Keratinocyte (primary cell): ENCODE measurements at regions not wholly inside any gene's neighbourhood (a gene's known extent, or its start where the extent isn't known, plus 50 kb on each side); places are given as distances from the start of the nearest gene placed in this dataset.
A peak's percentile ranks its signal among the peaks of the same experiment; 100 is the strongest.

ENCODE experiments used
- DNase-seq: peaks from one replicate; pipeline ENCODE4 v3.0.0-alpha.2; 2011; ENCODE audit warnings: low read depth, missing footprints, low spot score
- FAIRE-seq: peaks from 2 replicates; lab custom pipeline; 2011; peaks lifted over from hg19 to GRCh38; lab: Jason Lieb, UNC
- H2AFZ ChIP-seq: 2 replicates; pipeline ENCODE4 v1.6.0; 2012; ENCODE audit warnings: low read length, control low read depth, inconsistent platforms; ENCODE audit not compliant: control insufficient read depth
- H3K27ac ChIP-seq: 2 replicates; pipeline ENCODE4 v1.5.1; 2011; ENCODE audit warnings: low read length; ENCODE audit not compliant: control insufficient read depth, insufficient read depth
- H3K27me3 ChIP-seq: 3 replicates; pipeline ENCODE4 v1.6.0; 2011; ENCODE audit warnings: low read length; ENCODE audit not compliant: control insufficient read depth, insufficient read depth; ENCODE audit errors: extremely low read depth
- H3K36me3 ChIP-seq, 2 experiments: 2 replicates in 1 of 2; 3 replicates in 1 of 2; pipeline ENCODE4 v1.5.1; 2011; ENCODE audit warnings: low read length in 2 of 2, mild to moderate bottlenecking in 1 of 2; ENCODE audit not compliant: control insufficient read depth in 2 of 2, insufficient read depth in 2 of 2; ENCODE audit errors: extremely low read depth in 1 of 2
- H3K4me1 ChIP-seq: 3 replicates; pipeline ENCODE4 v1.5.1; 2011; ENCODE audit warnings: low read length; ENCODE audit not compliant: control insufficient read depth, insufficient read depth; ENCODE audit errors: extremely low read depth
- H3K4me2 ChIP-seq: 3 replicates; pipeline ENCODE4 v1.6.0; 2011; ENCODE audit warnings: low read depth, low read length; ENCODE audit not compliant: control insufficient read depth, insufficient read depth; ENCODE audit errors: extremely low read depth
- H3K4me3 ChIP-seq, 3 experiments: fragments of 200-600 bp in 1 of 3; sonication (generic) in 1 of 3; 2 replicates in 2 of 3; 3 replicates in 1 of 3; pipeline ENCODE4 v1.5.1; 2011 to 2016; ENCODE audit warnings: low read length in 3 of 3, mild to moderate bottlenecking in 3 of 3, control low read depth in 2 of 3, inconsistent platforms in 1 of 3, low read depth in 1 of 3, mixed read lengths in 1 of 3, mixed run types in 1 of 3, moderate library complexity in 1 of 3; ENCODE audit not compliant: control insufficient read depth in 2 of 3, insufficient read depth in 2 of 3; ENCODE audit errors: extremely low read depth in 1 of 3
- H3K79me2 ChIP-seq: 2 replicates; pipeline ENCODE4 v1.6.0; 2012; ENCODE audit warnings: low read length; ENCODE audit not compliant: control insufficient read depth, insufficient read depth
- H3K9ac ChIP-seq: 3 replicates; pipeline ENCODE4 v1.6.0; 2011; ENCODE audit warnings: low read length; ENCODE audit not compliant: control insufficient read depth, insufficient read depth; ENCODE audit errors: extremely low read depth
- H3K9me1 ChIP-seq: 3 replicates; pipeline ENCODE4 v1.6.0; 2011; ENCODE audit warnings: low read length; ENCODE audit not compliant: control insufficient read depth, insufficient read depth; ENCODE audit errors: extremely low read depth
- H3K9me3 ChIP-seq: 2 replicates; pipeline ENCODE4 v1.5.1; 2012; ENCODE audit warnings: low read depth, low read length; ENCODE audit not compliant: control insufficient read depth
- H4K20me1 ChIP-seq: 3 replicates; pipeline ENCODE4 v1.6.0; 2011; ENCODE audit warnings: low read length; ENCODE audit not compliant: control insufficient read depth, insufficient read depth; ENCODE audit errors: extremely low read depth
- CTCF ChIP-seq, 3 experiments: IDR thresholded peaks in 1 of 3; conservative IDR thresholded peaks in 1 of 3; optimal IDR thresholded peaks in 1 of 3; 2 replicates in 2 of 3; 3 replicates in 1 of 3; pipeline versions ENCODE3 to v1.5.1; 2011; ENCODE audit warnings: low read length in 3 of 3, mild to moderate bottlenecking in 3 of 3, moderate library complexity in 2 of 3, control low read depth in 1 of 3, inconsistent platforms in 1 of 3; ENCODE audit not compliant: insufficient read depth in 2 of 3; ENCODE audit errors: extremely low read depth in 1 of 3
- EZH2 ChIP-seq: IDR thresholded peaks from one replicate; pipeline ENCODE4 v1.6.1; 2012; ENCODE audit warnings: inconsistent platforms, mild to moderate bottlenecking, low read length, moderate library complexity
- dilution Hi-C: fragments of 300-500 bp; cut with MboI; formaldehyde crosslinking; loops from one replicate; pipeline ENCODE4 v1.7.0; 2020; ENCODE audit warnings: low sequenced_read_pairs; ENCODE audit not compliant: extremely low pct_ligation_motif_present

DNA sequence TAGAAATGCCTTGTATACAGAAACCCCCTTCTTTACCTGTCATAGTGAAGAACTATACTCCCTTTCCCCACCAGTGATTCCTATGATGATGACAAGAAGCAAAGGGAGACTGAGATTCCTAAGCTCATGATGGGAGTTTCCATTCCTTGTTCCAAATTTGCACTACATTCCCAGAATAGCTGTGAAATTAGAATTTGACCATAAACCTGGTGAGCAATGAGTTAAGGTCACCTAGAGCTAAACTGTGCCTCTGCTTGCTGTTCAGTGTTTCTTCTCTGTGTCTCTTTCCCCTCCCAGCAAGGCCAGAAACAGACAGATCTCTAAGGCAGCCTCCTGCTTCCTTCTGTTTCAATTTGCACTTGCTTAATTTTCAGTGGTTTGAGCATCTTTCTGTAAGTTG lies 332.1 kb downstream of the PIK3R1 start:
- dilution Hi-C loops, result no loop called here
- Histone ChIP-seq H3K4me3 (no peak overlapping the region), H3K4me2 (no peak overlapping the region), H3K9me3 (no peaks in the 10 kb centered on the region), H3K79me2 (no peaks in the 10 kb centered on the region), H3K9ac (no peak overlapping the region), H3K36me3 (no peaks in the 10 kb centered on the region), H3K4me1 (peaks cover 36% of the 10 kb centered on the region), H2AFZ (no peak overlapping the region), H3K27ac (no peak overlapping the region), H3K27me3 (no peaks in the 10 kb centered on the region), H4K20me1 (no peaks in the 10 kb centered on the region), H3K9me1 (peaks cover 3% of the 10 kb centered on the region)
- DNase-seq (no peak), FAIRE-seq (no peak)
- TF ChIP-seq CTCF (optimal IDR thresholded peaks at IDR 0.05 in 1 of 3, IDR thresholded peaks at IDR 0.05 in 1 of 3, conservative IDR thresholded peaks at IDR 0.05 in 1 of 3; ENCODE audit: extremely low read depth in 1 of 3, insufficient read depth in 2 of 3, low read length in 3 of 3), result no peak
- no peak for TF ChIP-seq EZH2

- H3K27me3 ChIP-seq, result no peaks in the 10 kb centered on the region
- H3K36me3 ChIP-seq, result no peaks in the 10 kb centered on the region
- FAIRE-seq (peak; percentile 87), DNase-seq (no peak)
- no peak overlapping the region for H3K9ac ChIP-seq
- H3K4me2 ChIP-seq, result peak overlapping the region; percentile 33
- no peaks in the 10 kb centered on the region for H4K20me1 ChIP-seq
- TF ChIP-seq EZH2, result no peak
- TF ChIP-seq CTCF (optimal IDR thresholded peaks at IDR 0.05 in 1 of 3, IDR thresholded peaks at IDR 0.05 in 1 of 3, conservative IDR thresholded peaks at IDR 0.05 in 1 of 3; ENCODE audit: extremely low read depth in 1 of 3, insufficient read depth in 2 of 3, low read length in 3 of 3), result no peak
- H2AFZ ChIP-seq, result no peak overlapping the region
- dilution Hi-C loops, result no loop called here
- no peak overlapping the region for H3K4me3 ChIP-seq
- H3K9me1 ChIP-seq, result peaks cover 3% of the 10 kb centered on the region
- no peak overlapping the region for H3K27ac ChIP-seq
- H3K4me1 ChIP-seq, result peaks cover 27% of the 10 kb centered on the region
- no peaks in the 10 kb centered on the region for H3K9me3 ChIP-seq
- no peaks in the 10 kb centered on the region for H3K79me2 ChIP-seq
Observed at GRCh38 chr5:68548959-68549676, 333.6 kb downstream of the PIK3R1 start.
